Cardiac muscle cell (in vitro differentiated cells and primary cell): ENCODE measurements at regions not wholly inside any gene's neighbourhood (a gene's known extent, or its start where the extent isn't known, plus 50 kb on each side); places are given as distances from the start of the nearest gene placed in this dataset.

ENCODE experiments used
- DNase-seq, 2 donors: peaks; one replicate each; pipeline versions ENCODE4 v3.0.0 to v3.0.0-alpha.2; 2010 to 2017; ENCODE audit warnings: low read depth in 1 of 2, low spot score in 1 of 2
- H3K27ac ChIP-seq: fragments of 200-600 bp; sonication (generic); 2 replicates; pipeline ENCODE4 v1.5.1; 2016
- H3K27me3 ChIP-seq: fragments of 200-600 bp; sonication (generic); 2 replicates; pipeline ENCODE4 v1.6.0; 2016; ENCODE audit warnings: control low read depth
- H3K36me3 ChIP-seq: fragments of 200-600 bp; sonication (generic); 2 replicates; pipeline ENCODE4 v1.5.1; 2016; ENCODE audit warnings: control low read depth
- H3K4me1 ChIP-seq: fragments of 200-600 bp; sonication (generic); 2 replicates; pipeline ENCODE4 v1.8.1; 2017; ENCODE audit warnings: low read depth, mild to moderate bottlenecking, mixed run types
- H3K4me3 ChIP-seq: fragments of 200-600 bp; sonication (generic); 2 replicates; pipeline ENCODE4 v1.5.1; 2016; ENCODE audit warnings: mild to moderate bottlenecking
- H3K9me3 ChIP-seq: fragments of 200-600 bp; sonication (generic); 2 replicates; pipeline ENCODE4 v1.5.1; 2017; ENCODE audit warnings: low read depth, mild to moderate bottlenecking, control low read depth
- CTCF ChIP-seq: IDR thresholded peaks from 2 replicates; pipeline ENCODE4 v1.5.1; 2012; ENCODE audit warnings: low read depth, mild to moderate bottlenecking, low read length

DNA sequence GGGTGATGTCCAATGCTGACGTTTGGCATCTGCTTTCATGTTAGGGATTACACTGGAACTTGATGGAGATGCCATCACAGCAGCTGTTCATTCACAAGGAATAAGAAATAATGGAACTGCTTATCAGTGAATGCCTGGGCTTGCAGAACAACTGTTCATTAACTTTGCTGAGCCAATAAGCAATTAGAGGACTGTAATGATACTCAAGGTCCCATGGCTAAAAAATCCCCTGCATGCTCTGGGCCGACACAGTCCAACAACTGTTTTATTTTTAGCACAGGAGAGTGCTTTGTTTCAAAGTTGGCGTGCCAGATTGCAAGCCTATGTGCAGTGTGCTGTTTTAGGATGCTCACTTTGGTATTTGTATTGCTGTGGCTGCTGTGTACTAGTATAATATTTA, 408.0 kb upstream of the RGPD4 start:
- peak in 1 of 2 donors; percentile 69 for DNase-seq
- peaks cover 13% of the 10 kb centered on the region for H3K4me1 ChIP-seq
- H3K27ac ChIP-seq = peak overlapping the region; percentile 10
- H3K9me3 ChIP-seq = no peaks in the 10 kb centered on the region
- H3K36me3 ChIP-seq = no peaks in the 10 kb centered on the region
- no peaks in the 10 kb centered on the region for H3K27me3 ChIP-seq
- H3K4me3 ChIP-seq = no peak overlapping the region
- TF ChIP-seq CTCF = no peak

GRCh38 chr2:107419191-107419590, 407.5 kb upstream of the RGPD4 start:
- Histone ChIP-seq H3K9me3 (no peaks in the 10 kb centered on the region), H3K4me3 (no peak overlapping the region), H3K27me3 (no peaks in the 10 kb centered on the region), H3K27ac (peak overlapping the region; percentile 10), H3K4me1 (peaks cover 13% of the 10 kb centered on the region), H3K36me3 (no peaks in the 10 kb centered on the region)
- no peak for TF ChIP-seq CTCF
- no peak for DNase-seq

- no peak for DNase-seq
- Histone ChIP-seq H3K4me1 (no peaks in the 10 kb centered on the region), H3K27ac (no peak overlapping the region), H3K9me3 (no peaks in the 10 kb centered on the region), H3K27me3 (no peaks in the 10 kb centered on the region), H3K4me3 (no peak overlapping the region), H3K36me3 (no peaks in the 10 kb centered on the region)
- no peak for TF ChIP-seq CTCF
Measured at GRCh38 chr2:107428781-107429180, 397.9 kb upstream of the RGPD4 start.

- TF ChIP-seq CTCF = no peak
- H3K4me1 ChIP-seq = no peaks in the 10 kb centered on the region
- no peak for DNase-seq
- H3K9me3 ChIP-seq = no peaks in the 10 kb centered on the region
- H3K36me3 ChIP-seq = no peaks in the 10 kb centered on the region
- no peak overlapping the region for H3K27ac ChIP-seq
- no peaks in the 10 kb centered on the region for H3K27me3 ChIP-seq
- H3K4me3 ChIP-seq = no peak overlapping the region
Measured at GRCh38 chr2:107430006-107430405, 396.7 kb upstream of the RGPD4 start.

DNA sequence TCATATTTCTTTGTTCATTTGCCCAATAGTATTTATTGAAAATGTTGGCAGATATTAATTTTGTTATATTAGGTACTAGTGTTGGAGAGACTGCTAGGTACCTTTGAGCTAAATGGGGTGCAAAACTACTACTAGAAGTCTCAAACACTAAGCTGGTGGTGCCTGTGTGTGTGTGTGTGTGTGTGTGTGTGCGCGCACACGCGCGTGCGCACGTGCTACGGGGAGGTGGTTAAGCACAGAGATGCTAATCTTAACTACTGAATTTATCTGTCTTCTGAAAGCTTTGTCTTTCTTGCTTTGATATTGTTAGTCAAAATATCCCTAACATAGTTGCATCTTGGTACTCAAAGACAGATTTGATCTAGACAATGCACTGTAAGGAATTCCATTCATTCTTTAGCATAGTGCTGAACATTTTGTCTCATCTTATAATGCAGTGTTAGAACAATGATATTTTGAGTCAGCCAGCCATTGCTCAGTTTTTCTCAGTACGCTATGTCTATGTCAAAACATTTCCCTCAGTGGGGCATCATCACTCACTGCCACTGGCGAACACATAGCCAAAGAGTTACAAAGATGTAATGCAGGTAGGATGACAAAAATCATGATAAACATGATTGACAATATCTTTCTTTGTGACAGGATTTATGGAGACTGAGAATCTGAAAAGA, 396.0 kb upstream of the RGPD4 start:
- TF ChIP-seq CTCF = no peak
- Histone ChIP-seq H3K27ac (no peak overlapping the region), H3K9me3 (no peaks in the 10 kb centered on the region), H3K4me1 (no peaks in the 10 kb centered on the region), H3K4me3 (no peak overlapping the region), H3K27me3 (no peaks in the 10 kb centered on the region), H3K36me3 (no peaks in the 10 kb centered on the region)
- DNase-seq = no peak
